Myocyte (in vitro differentiated cells): ENCODE measurements at regions not wholly inside any gene's neighbourhood (a gene's known extent, or its start where the extent isn't known, plus 50 kb on each side); places are given as distances from the start of the nearest gene placed in this dataset.

Experiments
- DNase-seq: peaks from one replicate; pipeline ENCODE4 v3.0.0-alpha.2; 2012; ENCODE audit warnings: low read depth

DNA sequence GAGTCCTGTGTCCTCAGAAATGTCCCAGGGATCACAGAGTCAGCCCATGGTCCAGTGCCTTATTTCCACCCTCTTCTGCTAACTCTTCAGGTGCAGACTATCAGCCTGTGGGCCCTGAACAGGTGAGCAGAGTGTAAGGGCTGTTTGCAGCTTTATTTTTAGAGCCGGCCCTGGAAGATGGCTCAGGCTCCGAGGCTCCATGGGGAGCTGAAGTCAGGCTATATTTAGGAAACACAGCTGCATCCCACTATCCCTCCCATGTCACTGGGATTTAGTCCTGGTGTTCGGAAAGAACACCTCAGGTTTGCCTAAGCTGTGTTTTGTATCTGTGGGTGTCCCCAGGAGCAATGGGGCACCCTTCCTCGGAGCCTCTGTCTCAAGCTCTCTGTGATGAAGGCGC is 126.9 kb downstream of the RPS24 start:
- peak; percentile 37 for DNase-seq

DNA sequence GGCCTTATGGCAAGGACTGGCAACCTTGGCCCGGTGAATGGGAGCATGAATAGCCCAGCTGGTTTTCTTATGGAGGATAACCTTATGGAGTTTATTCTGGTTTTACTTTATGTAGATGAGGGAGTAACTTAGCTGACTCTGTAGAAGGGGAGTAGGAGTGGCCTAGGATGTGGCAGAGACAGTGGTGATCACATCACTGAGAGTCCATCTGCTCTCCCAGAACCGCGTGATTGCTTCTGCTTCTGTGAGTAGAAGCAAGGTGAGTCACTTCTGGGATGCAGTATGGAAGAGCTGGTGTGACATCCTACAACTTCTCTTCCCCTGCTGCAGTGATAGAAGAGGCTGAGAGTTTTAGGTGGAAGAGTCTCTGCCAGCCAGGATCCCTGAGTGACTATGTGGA is 129.2 kb downstream of the RPS24 start:
- DNase-seq: no peak

GRCh38 chr10:78164702-78165101 is 131.0 kb downstream of the RPS24 start:
- DNase-seq: no peak

- DNase-seq: no peak
These were observed 131.5 kb downstream of the RPS24 start for GRCh38 chr10:78165172-78165571.

- DNase-seq: peak; percentile 16
These were observed 132.0 kb downstream of the RPS24 start for GRCh38 chr10:78165617-78166016.

DNA sequence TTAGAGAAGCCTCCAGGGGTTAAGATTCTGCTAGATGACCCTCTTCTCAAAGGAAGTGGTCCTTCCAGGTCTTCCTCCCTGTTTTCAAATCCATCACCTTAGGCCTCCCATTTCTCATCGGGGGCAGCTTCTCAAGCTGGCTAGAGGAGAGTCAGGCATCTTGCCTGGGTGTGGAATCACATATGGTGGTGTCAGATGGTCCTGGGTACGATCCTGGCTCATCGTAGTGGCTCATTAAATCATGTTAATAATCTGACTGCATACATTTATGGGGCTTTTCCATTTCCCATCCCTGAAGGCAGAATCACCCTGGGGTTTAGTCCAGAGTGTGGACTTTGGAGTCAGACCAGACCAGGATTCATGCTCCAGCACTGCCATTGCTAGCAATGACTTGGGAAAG is 132.6 kb downstream of the RPS24 start:
- no peak for DNase-seq

DNA sequence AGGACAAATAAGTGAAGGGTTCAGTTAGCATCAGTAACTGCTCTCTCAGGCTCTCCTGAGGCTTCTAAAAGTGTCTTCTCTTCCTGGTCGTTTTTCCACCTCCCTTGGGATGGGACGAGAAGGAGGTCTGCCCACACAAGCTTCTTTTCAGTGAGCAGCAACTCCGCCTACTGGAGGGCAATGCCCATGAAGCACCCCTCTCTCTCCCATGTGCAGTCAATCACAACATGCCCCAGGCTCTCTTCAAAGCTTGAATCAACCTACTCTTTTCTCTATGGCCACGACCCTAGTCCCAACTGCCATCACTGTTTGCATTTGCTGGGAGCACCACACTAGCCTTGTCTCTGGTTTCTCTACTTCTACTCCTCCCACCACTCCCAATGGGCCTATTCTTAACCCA is 135.6 kb downstream of the RPS24 start:
- no peak for DNase-seq

- no peak for DNase-seq
These were observed 136.4 kb downstream of the RPS24 start for GRCh38 chr10:78170026-78170475.

DNA sequence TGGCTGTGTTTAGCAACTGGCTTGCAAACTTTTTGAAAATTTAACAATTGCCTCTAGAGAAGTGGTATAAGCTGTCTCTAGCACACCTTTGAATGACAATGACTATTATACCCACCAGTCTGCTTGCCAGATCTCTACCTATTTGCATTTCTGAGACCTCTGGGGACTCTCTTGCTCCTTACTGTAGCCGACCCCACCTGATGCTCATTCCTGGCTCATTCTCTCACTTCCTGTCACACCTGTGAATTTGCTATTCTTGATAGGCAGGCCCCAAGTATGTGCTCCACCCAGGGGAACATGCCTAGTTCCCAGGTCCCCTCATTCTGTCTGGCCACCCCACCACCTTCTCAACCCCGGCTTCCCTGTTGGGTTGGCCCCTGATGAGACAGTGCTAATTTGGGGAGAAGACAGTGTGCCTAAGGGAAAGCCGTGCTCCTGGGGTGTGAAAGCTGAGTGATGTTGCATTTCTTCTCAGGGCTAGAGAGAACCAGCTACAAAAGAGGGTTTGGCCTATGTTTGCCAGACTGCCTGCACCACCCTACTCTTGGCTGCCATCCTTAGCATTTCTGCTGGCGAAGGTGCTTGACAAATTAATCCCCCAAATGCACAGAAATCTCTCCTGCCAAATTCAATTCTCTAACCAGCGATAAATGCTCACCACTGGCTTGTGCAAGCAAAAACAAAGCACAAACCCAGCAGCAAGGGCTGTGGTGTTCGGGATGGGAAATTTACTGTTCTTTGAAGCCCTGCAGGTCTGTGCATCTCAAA is 138.2 kb downstream of the RPS24 start:
- no peak for DNase-seq

DNA sequence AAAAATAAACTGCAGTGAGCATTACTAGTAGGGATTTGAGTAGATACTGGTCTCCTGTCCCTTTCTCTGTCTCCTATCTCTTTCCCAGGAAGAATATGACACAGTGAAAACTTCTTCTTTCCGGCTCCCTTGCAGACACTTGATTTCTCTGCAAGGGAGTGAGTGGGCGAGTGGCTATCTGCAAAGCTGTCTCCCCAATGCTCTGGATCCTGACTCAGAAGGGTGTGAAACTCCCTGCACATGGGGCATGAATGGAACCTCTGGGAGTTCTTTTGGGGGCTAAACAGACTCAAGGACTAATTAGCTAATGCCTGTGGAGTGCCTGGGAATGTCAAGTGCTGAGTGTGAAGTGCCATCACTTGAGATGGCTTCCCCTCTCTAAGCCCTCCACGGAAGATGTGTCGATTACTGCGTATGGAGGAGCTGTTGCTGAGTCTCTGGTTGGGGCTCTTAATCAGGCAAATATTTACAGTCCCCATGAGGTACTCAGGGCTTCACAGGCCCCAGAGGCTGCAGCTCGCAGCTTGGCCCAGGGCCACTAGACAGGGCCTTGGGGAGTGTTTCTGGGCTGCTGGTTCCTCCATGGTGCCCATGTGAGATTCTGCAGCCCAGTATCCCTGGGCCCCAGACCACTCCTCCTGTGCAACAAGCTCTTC is 139.8 kb downstream of the RPS24 start:
- no peak for DNase-seq

DNA sequence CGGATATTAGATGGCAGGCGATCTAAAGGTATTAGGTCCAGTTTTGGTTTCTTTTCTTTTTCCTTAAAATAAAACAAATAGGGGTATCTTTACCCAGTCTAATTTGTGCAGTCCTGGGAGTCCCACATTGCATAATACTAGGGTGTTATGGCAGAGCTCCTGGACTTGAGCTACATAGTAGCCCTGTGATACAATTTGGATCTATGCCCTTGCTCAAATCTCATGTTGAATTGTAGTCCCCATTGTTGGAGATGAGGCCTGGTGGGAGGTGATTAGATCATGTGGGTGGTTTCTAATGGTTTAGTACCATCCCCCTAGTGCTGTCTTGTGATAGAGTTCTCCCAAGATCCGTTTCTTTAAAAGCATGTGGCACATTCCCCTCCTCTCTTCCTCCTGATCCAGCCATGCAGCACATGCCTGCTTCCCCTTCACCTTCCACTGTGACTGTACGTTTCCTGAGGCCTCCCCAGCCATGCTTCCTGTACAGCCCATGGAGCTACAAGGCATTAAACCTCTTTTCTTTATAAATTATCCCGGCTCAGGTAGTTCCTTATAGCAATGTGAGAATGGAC is 141.9 kb downstream of the RPS24 start:
- DNase-seq: no peak

DNA sequence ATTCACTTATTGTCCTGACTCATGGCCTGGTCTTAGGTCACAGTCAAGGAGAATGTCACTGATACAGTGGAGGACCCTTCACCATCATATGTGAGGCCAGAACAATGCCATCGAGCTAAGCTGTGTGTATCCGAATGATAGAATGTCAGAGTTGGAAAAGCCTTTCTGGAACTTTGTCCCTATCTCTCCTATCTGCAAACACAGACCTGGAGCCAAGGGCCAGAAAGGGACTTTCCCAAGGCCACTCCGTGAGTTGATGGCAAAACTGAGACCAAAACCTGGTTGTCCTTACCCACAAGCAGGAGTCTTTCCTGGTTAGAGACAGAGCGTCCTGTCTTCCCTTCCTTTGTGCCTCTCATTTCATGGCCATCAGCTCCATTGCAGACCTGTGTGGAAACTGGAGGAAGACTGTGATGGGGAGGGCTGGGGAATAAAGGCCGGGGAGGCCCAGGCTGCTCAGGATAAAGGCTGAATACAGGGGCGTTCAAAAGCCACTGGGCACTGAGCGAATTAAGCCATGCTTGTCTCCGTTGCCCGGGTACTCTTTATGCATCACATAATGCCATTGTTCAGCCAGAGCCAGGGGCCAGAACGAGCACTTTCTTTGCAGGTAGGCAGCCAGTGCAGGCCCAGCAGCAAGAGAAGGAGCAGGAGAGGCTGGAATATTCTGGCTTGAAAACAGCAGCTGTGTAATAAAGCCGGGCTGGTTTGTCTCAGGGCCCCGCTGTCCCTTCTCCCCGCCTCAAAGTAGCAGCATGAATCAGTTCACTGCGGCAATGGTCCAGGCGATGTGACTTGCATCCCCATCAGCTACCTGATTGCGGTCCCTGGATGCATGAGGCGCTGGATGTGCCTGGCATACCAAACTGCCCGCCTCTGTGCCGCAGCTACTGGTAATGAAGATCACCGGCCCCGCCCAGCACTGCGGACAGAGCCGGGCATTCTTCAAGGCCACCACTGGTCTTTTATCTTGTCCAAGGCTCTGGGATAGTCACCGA is 143.0 kb downstream of the RPS24 start:
- no peak for DNase-seq

DNA sequence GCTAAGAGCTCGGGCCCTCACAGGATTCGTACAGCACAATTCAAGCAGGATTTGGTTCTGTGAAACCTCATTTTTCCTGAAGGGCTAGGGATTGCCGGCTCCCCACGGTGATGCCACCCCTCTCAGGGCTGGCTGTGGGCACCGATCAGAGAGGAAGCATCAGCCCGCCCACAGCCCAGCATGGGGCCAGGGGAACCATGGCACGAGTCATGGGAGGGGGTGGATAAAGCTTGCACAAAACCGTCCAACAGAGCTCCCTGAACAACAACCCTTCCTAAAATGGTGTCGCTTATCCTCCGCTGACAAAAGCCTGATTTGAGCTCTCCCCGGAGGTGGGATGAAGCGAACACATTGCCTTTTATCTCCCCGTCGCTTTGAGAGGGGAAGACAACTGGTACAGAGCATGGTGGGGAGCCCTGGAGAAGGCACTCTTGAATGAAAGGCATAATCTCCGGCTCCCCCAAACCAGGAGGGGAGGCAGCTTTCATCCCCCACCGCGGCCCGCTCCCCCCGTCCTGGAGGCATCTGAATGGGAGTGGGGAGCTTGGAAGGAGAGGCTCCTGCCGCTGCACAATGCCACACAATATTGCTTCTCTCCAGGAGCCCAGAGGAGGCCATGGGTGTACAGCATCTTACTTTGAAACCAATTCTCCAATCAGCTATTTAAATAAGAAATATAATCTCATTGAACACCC is 144.0 kb downstream of the RPS24 start:
- no peak for DNase-seq

DNA sequence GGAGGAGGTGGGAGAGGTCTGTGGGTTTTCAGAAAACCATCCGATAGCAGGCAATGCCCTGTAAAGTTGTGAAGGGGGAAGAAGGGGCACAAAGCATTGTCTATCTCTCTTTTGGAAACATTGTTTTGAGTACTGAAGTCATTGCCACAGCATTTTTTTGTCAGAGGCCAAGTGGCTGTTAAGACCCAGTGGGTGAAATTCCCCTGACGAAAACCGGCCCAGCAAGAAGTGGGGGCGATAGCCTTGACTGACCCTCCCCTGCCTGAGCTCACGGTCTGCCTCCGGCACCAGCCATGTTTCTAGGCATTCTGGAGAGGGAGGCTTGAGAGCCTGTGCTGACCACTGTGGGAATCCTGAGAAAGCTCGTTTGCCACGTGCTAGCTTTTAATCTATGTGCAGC is 144.7 kb downstream of the RPS24 start:
- no peak for DNase-seq

GRCh38 chr10:78178940-78179339 is 145.3 kb downstream of the RPS24 start:
- no peak for DNase-seq

- no peak for DNase-seq
These were observed 146.4 kb downstream of the RPS24 start for GRCh38 chr10:78179886-78180705.

GRCh38 chr10:78181381-78182055 is 147.9 kb downstream of the RPS24 start:
- DNase-seq: no peak

DNA sequence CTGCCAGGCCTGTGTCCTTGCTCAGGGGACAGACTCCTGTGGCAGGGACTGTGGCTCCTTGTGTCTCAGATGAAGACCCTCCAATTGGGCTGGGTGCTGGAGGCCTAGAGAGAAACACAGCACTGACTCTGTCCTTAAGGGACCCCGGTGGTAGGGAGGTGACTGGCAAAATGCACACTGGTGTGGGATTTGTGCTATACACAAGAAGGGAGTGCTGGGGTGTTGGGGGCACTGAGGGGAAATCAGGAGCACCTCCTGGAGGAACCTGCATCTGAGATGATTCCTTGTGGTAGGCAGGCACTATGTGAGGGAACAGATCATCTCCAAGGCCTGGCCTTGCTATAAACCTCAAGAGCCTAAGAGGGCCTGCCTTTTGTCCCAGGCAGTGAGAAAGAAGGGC is 149.2 kb downstream of the RPS24 start:
- no peak for DNase-seq
